NCI-H82 treated with DMSO at 0.1 percent for 48 hours (cell line): ENCODE measurements at regions not wholly inside any gene's neighbourhood (a gene's known extent, or its start where the extent isn't known, plus 50 kb on each side); places are given as distances from the start of the nearest gene placed in this dataset.

Experiments used
- DNase-seq: peaks from one replicate; lab custom pipeline; 2025; ENCODE audit not compliant: unreplicated experiment; lab: John Stamatoyannopoulos, UW

GRCh38 chr1:69410893-69411292 lies 156.8 kb upstream of the LRRC7 start:
- DNase-seq: no peak

DNA sequence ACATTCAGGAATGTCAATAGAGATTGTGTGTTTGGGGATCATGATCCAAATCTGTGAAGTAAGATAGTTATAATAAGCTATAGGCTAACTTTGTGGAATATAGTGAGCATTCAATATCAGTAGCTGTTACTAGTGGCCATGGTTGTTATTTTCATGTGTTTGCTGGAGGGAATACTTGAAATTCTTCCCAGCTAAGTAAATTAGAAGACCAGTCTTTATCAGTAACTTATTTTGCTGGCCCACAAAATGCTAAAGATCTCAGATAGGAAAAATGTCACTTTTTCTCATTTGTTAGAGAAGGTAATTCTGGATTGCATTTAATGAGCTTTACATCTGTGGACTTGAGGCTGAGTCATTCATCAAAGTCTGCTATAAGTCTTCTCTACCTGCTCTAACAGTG lies 156.1 kb upstream of the LRRC7 start:
- no peak for DNase-seq

DNA sequence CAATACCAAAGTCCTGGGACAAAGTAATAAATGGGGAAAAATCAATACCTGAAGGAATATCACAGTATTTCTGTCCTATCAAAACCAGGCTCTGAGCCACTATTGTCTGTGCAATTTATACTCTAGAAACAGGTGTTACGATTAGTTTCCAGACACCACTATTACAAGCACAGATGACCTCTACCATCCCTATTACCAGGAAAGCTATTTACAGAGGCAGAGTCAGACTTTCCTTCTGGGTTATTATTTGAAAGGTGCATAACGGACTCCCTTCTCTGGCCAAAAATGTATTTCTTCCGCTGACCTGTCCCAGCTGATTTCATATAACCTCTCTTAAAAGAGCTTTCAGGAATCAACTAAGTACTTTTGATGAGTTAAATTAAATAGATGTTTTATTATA lies 154.6 kb upstream of the LRRC7 start:
- DNase-seq: no peak

GRCh38 chr1:69414574-69414973 lies 153.1 kb upstream of the LRRC7 start:
- DNase-seq: no peak

DNA sequence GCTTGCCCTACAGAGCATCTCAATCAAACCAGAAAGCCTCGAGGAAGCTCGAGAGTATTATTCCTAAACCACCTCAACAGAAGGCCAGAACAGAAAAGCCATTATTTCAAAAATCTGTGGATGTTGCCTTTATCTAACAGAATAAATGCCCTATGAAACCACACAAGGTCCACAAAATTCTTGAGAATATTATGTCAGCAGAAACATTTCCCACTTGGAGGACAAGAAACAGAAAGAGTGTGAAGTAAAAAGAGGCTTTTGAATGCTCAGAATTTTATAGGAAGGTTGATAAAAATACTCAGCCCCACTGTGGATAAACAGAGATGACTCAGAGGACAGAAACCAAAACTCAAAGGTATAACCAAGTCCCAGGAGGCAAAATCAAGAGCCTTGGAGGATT lies 146.4 kb upstream of the LRRC7 start:
- no peak for DNase-seq

GRCh38 chr1:69425871-69426270 lies 141.9 kb upstream of the LRRC7 start:
- DNase-seq: no peak

DNA sequence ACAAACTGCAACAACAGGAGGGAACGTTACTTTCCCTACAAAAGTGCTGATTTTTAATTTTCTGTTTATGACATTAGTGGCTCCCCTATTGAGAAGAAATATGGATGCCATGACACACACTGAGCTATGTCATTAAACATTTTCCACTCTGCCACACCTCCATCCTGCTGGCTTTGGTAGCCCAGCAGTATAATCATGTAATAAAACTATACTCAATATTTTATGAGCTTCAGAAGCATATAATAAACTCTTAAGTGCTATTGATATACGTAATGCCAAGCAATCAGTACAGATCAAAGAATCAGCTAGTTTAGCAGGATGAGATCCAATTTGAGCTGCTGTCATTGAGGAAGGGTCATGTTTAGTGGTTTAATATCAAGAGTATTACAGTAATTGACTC lies 141.3 kb upstream of the LRRC7 start:
- no peak for DNase-seq

DNA sequence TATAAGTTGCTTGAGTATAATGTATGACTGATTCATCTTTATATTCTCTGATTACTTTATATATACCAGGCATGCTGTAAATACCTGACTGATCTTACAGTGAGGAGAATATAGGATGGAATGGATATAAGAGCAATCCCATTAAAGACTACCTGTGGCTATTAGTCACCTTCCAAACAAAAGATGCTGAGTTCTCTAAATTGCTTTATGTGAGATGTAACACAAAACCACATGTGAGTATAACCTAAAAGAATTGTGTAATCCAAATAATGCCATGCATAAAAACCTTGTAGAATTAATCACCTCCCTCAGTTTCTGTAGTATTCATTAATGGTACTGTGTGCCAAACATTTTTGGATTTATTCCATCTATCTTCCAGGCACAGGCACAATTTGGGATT lies 134.6 kb upstream of the LRRC7 start:
- DNase-seq: no peak

- no peak for DNase-seq
These were observed 131.6 kb upstream of the LRRC7 start for GRCh38 chr1:69436151-69436550.

DNA sequence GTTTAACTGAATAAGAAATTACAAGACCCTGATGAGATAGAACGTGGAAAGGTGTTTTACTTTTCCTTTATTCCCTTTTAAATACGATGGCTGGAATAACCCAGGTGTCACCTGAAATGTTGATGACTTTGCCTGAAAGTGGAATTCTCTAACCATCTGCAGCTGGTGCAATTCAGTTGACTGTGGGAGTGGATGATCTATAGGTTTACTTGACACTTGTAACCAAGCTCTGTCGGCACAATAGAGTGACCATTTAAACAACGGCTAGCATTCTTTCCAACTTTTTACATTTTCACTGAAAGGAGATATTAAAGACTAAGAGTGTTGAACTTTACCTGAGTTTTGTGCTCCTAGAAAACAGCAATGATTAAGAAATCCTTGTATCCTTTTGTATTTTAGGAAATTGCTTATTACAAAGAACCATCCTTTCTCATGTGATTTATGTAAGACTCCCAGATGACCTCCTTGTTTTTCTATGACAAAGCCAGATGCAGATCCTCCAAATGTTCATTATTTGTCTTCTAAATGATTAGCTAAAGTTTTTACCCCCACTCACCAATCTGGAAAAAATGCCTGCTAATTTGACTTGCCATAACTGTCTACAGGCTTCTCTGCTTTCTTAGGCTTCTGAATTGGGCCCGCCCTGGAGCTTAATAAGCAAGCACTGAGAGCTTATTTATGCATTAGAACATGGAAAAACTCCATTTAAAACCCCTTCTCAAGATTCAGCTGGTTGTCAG lies 129.5 kb upstream of the LRRC7 start:
- DNase-seq: no peak

DNA sequence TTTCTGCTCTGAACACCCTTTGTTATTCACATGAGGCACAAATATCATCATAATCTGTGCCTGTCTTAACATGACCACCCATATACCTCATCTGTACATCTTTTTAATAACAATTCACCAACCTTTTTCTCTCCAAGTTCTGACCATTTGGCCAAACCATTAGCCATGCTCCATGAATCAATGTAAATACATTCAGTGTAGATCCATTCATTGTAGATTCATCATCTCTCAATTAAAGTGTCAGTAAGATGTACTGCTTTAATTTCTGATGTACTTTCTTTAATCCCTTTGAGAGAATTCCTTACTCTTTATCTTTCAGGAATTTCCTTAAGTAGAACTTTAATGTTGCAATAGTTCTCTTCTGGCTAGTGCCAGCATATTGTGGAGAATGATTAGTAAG lies 126.2 kb upstream of the LRRC7 start:
- no peak for DNase-seq

- DNase-seq: no peak
These were observed 116.5 kb upstream of the LRRC7 start for GRCh38 chr1:69451196-69451595.

DNA sequence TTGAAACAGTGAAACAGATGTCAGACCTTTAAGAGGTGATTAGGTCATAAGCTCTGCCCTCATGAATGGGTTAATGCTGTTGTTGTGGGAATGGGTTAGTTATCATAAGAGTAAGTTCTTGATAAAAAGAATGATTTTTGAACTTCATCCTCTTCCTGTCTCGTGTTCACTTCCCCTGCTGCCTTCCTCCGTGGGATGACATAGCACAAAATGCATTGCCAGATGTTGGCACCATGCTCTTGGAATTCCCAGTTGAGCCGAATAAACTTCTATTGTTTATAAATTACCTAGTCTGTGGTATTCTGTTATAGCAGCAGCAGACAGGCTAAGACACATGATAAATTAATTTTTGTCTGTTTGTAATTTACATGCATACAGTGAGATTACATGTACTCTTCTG lies 112.0 kb upstream of the LRRC7 start:
- DNase-seq: no peak

- DNase-seq: no peak
These were observed 108.5 kb upstream of the LRRC7 start for GRCh38 chr1:69459244-69459643.

DNA sequence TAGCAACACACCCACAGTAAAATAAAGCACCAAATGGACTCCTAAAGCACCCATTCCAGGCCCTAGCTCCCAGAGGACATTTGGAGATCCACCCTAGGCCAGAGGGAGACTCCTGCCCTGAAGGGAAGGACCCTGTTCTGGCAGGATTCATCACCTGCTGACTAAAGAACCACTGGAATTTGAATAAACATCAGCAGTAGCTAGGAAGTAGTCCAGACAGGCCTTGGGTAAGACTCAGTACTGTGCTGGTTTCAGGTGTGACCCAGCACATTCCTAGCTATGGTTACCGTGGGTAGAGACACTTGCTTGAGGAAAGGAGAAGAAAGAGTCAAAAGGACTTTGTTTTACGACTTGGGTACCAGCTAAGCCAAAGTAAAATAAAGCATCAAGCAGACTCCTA lies 92.7 kb upstream of the LRRC7 start:
- no peak for DNase-seq

DNA sequence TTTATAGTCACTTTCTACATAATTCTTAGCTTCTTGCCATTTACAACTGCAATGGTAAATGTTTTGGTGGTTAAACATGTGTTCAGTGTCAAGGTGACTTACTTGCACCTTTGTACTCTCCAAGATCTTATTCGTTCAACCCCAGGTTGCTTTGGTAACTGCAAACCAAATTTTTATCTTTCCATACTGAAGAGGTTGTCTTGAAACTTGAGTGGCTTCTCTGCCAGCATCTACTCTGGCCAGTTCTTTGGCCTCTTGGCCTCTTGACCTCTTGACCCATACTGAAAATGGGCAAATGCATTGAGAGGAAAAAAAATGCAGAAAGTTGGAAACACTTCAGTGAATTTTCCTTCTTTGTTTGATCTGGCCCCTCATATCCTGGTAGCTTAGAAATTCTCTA lies 88.0 kb upstream of the LRRC7 start:
- no peak for DNase-seq

DNA sequence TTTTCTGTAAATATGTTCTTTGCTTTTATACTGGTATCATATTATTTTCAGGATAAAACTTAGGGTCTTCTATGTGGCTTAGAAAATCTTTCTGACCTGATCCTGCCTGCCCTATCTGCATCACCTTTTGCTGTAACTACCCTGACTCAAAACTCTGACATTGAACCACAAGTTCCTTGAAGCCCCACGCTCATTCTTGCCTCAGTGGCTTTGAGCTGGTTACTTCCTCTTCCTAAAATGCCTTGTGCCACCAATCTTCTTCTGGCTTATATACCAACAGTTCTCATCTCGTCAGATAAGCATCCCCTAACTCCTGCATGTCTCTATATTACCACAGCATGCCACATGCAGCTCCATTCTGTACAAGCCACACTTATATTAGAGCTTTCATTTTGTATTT lies 84.5 kb upstream of the LRRC7 start:
- DNase-seq: no peak

DNA sequence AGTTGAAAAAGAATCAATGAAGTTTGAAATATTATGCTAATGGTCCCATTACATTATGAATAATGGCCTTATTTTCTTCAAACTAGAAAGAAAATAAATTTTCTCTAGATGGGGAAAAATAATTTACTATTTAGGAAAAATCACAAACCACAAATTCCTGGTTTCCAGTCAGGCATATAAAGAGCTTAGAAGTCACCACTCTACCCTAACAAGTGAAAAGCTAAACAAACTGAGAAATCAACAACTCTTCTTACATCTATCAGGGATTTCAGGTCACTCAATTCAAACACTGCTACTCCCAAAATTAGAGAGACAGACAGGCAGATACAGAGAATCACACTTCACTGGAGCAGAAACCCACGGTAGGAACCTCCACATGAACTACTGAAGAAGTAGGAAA lies 82.1 kb upstream of the LRRC7 start:
- no peak for DNase-seq

DNA sequence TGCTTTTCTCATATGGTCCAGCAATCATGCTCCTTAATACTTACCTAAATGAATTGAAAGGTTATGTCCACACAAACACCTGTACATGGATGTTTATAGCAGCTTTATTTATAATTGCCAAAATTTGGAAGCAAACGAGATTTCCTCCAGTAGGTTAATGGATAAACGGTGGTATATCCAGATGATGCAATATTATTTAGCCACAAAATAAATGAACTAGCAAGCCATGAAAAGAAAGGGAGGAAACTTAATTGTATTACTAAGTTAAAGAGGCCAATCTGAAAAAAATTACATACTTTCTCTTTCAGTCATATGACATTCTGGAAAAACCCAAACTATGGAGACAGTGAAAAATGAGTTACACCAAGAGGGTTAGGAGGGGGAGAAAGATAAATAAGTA lies 76.3 kb upstream of the LRRC7 start:
- DNase-seq: no peak

DNA sequence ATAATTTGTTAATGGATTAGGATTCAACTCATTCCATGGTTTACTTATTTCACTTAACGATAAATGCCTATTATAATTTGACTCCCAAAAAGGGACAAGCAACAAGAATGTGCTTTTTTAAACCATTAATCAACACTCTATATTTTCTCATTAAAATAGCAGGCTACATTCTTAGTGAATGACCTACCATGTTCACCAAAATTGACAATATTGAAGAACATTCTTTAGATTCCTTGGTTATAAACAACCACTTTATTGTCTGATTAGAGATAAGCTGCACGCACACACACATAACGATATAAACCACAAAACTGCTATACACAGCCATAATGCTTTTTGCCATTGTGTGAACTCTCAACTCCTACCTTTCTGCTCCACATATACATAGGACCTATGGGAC lies 75.4 kb upstream of the LRRC7 start:
- no peak for DNase-seq

GRCh38 chr1:69494221-69494620 lies 73.5 kb upstream of the LRRC7 start:
- no peak for DNase-seq

DNA sequence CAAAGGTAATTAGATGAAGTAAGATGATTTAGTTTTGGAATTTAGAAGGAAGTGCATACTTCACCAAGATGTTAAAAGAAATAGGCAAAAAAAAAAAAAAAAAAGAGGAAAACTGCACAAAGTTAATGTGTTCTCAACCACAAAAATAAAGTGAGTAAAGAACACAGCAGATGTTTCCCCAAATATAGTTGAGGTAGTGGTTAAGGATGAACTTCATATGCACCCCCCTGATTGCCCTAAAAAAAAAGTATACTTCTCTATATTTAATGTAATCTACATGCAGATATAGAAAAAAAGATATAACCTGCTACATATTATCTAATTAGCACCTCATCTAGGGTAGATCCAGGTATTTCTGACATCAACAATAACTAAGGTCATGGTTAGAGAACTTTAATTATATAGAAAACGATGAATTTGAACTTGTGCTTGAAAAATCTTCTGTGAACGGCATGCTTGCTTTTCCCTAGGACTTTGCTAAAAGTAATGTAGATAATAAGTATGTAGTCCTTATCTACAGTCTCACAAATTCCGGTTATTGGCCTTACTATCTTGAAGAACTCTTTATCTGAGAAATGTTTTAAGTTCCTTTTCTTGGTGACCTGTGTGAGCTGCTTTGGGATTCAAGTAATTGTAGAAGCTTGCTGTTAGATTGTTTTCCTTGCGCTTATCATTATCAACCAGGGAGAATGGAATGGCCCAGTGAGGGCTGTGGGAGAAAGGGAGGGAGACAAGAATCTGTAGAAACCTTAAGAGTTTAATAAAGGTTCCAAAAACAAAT lies 70.1 kb upstream of the LRRC7 start:
- DNase-seq: no peak

DNA sequence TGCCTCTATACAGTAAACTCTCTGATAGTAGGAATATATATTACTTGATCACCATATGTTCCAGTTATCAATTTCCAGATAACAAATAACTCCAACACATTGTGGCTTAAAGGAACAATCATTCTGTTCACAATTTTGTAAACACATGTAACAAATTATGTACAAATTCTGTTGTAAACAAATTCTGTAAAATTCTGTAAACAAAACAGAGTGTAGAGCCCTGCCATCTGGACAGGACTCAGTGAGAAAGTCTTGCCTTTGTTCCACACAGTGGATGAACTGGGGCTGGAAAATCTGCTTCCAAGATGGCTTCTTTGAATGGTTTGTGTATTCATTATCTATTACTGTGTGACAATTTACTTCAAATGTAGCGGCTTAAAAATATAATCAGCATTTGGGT lies 69.0 kb upstream of the LRRC7 start:
- no peak for DNase-seq
